Testis (tissue), 2 donors: ENCODE measurements at regions not wholly inside any gene's neighbourhood (a gene's known extent, or its start where the extent isn't known, plus 50 kb on each side); places are given as distances from the start of the nearest gene placed in this dataset.

Experiments used
- CTCF ChIP-seq, 3 experiments: fragments of 450-650 bp in 2 of 3; fragments of 200-600 bp in 1 of 3; sonication (generic) in 1 of 3; IDR thresholded peaks; one replicate each; pipeline ENCODE4 v1.5.1; 2016 to 2019; ENCODE audit warnings: antibody characterized with exemption in 3 of 3, mild to moderate bottlenecking in 2 of 3, moderate library complexity in 1 of 3
- POLR2A ChIP-seq: fragments of 450-650 bp; IDR thresholded peaks from one replicate; pipeline ENCODE4 v1.6.1; 2017; ENCODE audit warnings: antibody characterized with exemption, mild to moderate bottlenecking, moderate library complexity

GRCh38 chr18:29651122-29651680, 1391.3 kb downstream of the DSC3 start:
- no peak for TF ChIP-seq CTCF (IDR thresholded peaks at IDR 0.05)
- no peak for TF ChIP-seq POLR2A
